Breast epithelium (tissue), 4 donors: ENCODE measurements at regions not wholly inside any gene's neighbourhood (a gene's known extent, or its start where the extent isn't known, plus 50 kb on each side); places are given as distances from the start of the nearest gene placed in this dataset.

ENCODE experiments used
- DNase-seq, 2 donors: peaks; one replicate each; pipeline ENCODE4 v3.0.0-alpha.2; 2019; ENCODE audit warnings: low spot score in 2 of 2
- H3K27ac ChIP-seq, 2 donors: fragments of 200-600 bp; sonication (generic) in 1 of 2; one replicate each; pipeline ENCODE4 v1.5.1; 2016 to 2019; ENCODE audit warnings: mild to moderate bottlenecking in 1 of 2
- H3K27me3 ChIP-seq, 2 donors: fragments of 200-600 bp; sonication (generic) in 1 of 2; one replicate each; pipeline versions ENCODE4 v1.5.1 to v1.6.0; 2017 to 2019; ENCODE audit warnings: control low read depth in 1 of 2, mild to moderate bottlenecking in 1 of 2
- H3K36me3 ChIP-seq: fragments of 200-600 bp; one replicate; pipeline ENCODE4 v1.5.1; 2019
- H3K4me1 ChIP-seq, 2 donors: fragments of 200-600 bp; sonication (generic); one replicate each; pipeline ENCODE4 v1.5.1; 2016 to 2019; ENCODE audit warnings: control low read depth in 1 of 2
- H3K4me3 ChIP-seq, 3 donors: fragments of 200-600 bp; sonication (generic); 1 replicate in 2 of 3; 2 replicates in 1 of 3; pipeline ENCODE4 v1.5.1; 2016 to 2019; ENCODE audit warnings: mild to moderate bottlenecking in 3 of 3, moderate library complexity in 2 of 3
- H3K9me3 ChIP-seq, 2 donors: fragments of 200-600 bp; sonication (generic) in 1 of 2; one replicate each; pipeline ENCODE4 v1.5.1; 2016 to 2019; ENCODE audit warnings: control low read depth in 1 of 2
- POLR2A ChIP-seq: fragments of 450-650 bp; IDR thresholded peaks from one replicate; pipeline ENCODE4 v1.6.1; 2016; ENCODE audit warnings: antibody characterized with exemption, mild to moderate bottlenecking, moderate library complexity
- POLR2AphosphoS5 ChIP-seq, 3 donors: sonication (generic); formaldehyde crosslinking; IDR thresholded peaks; one replicate each; pipeline ENCODE4 v1.6.1; 2017; ENCODE audit warnings: antibody characterized with exemption in 3 of 3
- intact Hi-C: fragments of 100-400 bp; cut with DNase I; formaldehyde crosslinking; loops from one replicate; pipeline ENCODE4 v1.15.1; 2023; ENCODE audit warnings: low total_unique reads
- TF ChIP-seq, protein P1 (sequence below), 3 donors: fragments of 450-650 bp; IDR thresholded peaks; one replicate each; pipeline ENCODE4 v1.5.1; 2016 to 2017; ENCODE audit warnings: antibody characterized with exemption in 3 of 3, mild to moderate bottlenecking in 3 of 3, moderate library complexity in 3 of 3

DNA sequence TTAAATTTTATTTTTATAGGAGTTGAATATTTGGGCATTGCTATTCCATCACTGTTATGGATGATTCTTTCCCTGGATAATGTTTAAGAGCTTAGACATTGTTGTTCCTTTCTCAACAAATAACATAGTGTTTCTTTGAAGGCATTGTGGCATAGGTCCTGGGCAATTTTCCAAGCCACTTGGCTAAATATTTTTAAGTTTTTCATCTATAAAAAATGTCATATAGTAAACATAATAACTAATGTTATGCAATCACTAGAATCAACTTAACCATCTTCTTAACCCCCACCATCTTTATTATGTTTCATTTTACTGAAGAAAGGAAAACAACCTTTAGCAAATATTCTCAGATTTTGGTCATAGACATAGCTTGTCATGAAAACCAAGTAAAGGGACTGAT is 600.6 kb upstream of the LMO3 start:
- no peak overlapping the region for H3K4me3 ChIP-seq
- H3K27ac ChIP-seq: no peak overlapping the region
- H3K4me1 ChIP-seq: no peaks in the 10 kb centered on the region
- H3K36me3 ChIP-seq: no peaks in the 10 kb centered on the region
- intact Hi-C loops: no loop called here
- TF ChIP-seq, protein P1, sequence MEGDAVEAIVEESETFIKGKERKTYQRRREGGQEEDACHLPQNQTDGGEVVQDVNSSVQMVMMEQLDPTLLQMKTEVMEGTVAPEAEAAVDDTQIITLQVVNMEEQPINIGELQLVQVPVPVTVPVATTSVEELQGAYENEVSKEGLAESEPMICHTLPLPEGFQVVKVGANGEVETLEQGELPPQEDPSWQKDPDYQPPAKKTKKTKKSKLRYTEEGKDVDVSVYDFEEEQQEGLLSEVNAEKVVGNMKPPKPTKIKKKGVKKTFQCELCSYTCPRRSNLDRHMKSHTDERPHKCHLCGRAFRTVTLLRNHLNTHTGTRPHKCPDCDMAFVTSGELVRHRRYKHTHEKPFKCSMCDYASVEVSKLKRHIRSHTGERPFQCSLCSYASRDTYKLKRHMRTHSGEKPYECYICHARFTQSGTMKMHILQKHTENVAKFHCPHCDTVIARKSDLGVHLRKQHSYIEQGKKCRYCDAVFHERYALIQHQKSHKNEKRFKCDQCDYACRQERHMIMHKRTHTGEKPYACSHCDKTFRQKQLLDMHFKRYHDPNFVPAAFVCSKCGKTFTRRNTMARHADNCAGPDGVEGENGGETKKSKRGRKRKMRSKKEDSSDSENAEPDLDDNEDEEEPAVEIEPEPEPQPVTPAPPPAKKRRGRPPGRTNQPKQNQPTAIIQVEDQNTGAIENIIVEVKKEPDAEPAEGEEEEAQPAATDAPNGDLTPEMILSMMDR (IDR thresholded peaks at IDR 0.05): no peak
- TF ChIP-seq POLR2AphosphoS5 (IDR thresholded peaks at IDR 0.05) (no peak), POLR2A (no peak)
- H3K9me3 ChIP-seq: peaks cover 0 to 4% of the 10 kb centered on the region in 2 donors
- no peaks in the 10 kb centered on the region for H3K27me3 ChIP-seq
- DNase-seq: no peak

- H3K9me3 ChIP-seq: peaks cover 0 to 4% of the 10 kb centered on the region in 2 donors
- intact Hi-C loops: no loop called here
- H3K4me1 ChIP-seq: no peaks in the 10 kb centered on the region
- no peaks in the 10 kb centered on the region for H3K36me3 ChIP-seq
- H3K4me3 ChIP-seq: no peak overlapping the region
- TF ChIP-seq, protein P1 (IDR thresholded peaks at IDR 0.05): no peak
- TF ChIP-seq POLR2AphosphoS5 (IDR thresholded peaks at IDR 0.05) (no peak), POLR2A (no peak)
- DNase-seq: no peak
- no peak overlapping the region for H3K27ac ChIP-seq
- no peaks in the 10 kb centered on the region for H3K27me3 ChIP-seq
These were observed 598.5 kb upstream of the LMO3 start for GRCh38 chr12:17204289-17205054.

DNA sequence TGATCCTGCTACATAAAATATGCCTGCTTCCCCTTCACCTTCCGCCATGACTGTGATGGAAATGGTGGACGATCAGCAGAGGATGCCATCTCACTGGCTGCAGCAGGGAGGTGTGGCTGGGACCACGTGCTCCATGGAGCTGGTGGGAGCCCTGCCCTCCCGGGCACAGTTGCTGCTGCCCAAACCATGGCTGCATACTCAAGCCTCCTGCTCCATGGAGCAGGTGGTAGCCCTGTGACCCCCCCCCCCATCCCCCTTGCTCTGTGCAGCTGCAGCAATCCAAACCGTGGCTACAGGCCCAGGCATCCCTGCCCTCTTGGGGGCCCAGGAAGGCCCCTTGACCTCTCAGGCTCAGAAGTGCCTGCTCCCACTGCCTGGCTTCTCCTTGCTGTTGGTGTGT is 597.5 kb upstream of the LMO3 start:
- Histone ChIP-seq H3K9me3 (peaks cover 0 to 4% of the 10 kb centered on the region in 2 donors), H3K27ac (no peak overlapping the region), H3K36me3 (no peaks in the 10 kb centered on the region), H3K4me1 (no peaks in the 10 kb centered on the region), H3K4me3 (no peak overlapping the region), H3K27me3 (no peaks in the 10 kb centered on the region)
- no peak for DNase-seq
- TF ChIP-seq, protein P1 (IDR thresholded peaks at IDR 0.05): no peak
- TF ChIP-seq POLR2A (no peak), POLR2AphosphoS5 (IDR thresholded peaks at IDR 0.05) (no peak)
- intact Hi-C loops: no loop called here

GRCh38 chr12:17197971-17198370 is 592.0 kb upstream of the LMO3 start:
- H3K4me1 ChIP-seq: no peaks in the 10 kb centered on the region
- H3K9me3 ChIP-seq: no peaks in the 10 kb centered on the region
- H3K27me3 ChIP-seq: no peaks in the 10 kb centered on the region
- no peak overlapping the region for H3K4me3 ChIP-seq
- TF ChIP-seq, protein P1 (IDR thresholded peaks at IDR 0.05): no peak
- no peak for TF ChIP-seq POLR2AphosphoS5 (IDR thresholded peaks at IDR 0.05)
- no peak for TF ChIP-seq POLR2A
- H3K36me3 ChIP-seq: no peaks in the 10 kb centered on the region
- no peak for DNase-seq
- no peak overlapping the region for H3K27ac ChIP-seq
- intact Hi-C loops: no loop called here

DNA sequence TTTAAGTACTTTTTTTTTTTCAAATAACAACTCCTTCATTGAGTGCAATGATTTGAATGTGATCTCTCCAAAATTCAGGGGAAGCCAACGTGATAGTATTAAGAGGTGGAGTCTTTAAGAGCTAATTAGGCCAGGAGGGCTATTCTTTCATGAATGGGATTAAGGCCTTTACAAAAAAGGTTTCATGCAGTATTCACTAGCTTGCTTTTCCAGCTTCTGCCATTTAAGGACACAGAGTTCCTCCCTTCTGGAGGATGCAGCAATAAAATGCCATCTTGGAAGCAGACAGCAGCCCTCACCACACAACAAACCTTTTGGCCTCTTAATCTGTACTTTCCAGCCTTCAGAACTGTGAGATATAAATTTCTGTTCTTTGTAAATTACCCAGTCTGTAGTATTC is 586.8 kb upstream of the LMO3 start:
- DNase-seq: no peak
- no peaks in the 10 kb centered on the region for H3K27me3 ChIP-seq
- intact Hi-C loops: no loop called here
- H3K36me3 ChIP-seq: no peaks in the 10 kb centered on the region
- H3K9me3 ChIP-seq: no peaks in the 10 kb centered on the region
- no peak for TF ChIP-seq POLR2AphosphoS5 (IDR thresholded peaks at IDR 0.05)
- no peak for TF ChIP-seq POLR2A
- TF ChIP-seq, protein P1 (IDR thresholded peaks at IDR 0.05): no peak
- no peak overlapping the region for H3K4me3 ChIP-seq
- H3K4me1 ChIP-seq: no peaks in the 10 kb centered on the region
- H3K27ac ChIP-seq: no peak overlapping the region
